HG02759 (cell line): ENCODE measurements at regions not wholly inside any gene's neighbourhood (a gene's known extent, or its start where the extent isn't known, plus 50 kb on each side); places are given as distances from the start of the nearest gene placed in this dataset.
"Not testable (repeated sequence)": the region's sequence is repeated elsewhere in the genome, so short reads cannot be mapped to it uniquely, and the experiment has no call there.

Source experiments
- ATAC-seq: cut with Tn5 transposase; IDR thresholded peaks from one replicate; pipeline ENCODE4 v1.9.1; 2021; ENCODE audit warnings: mild to moderate bottlenecking, moderate library complexity; ENCODE audit not compliant: unreplicated experiment

- no peak for ATAC-seq
Observed at GRCh38 chr2:160790738-160791137, 297.1 kb upstream of the RBMS1 start.

- no peak for ATAC-seq
Observed at GRCh38 chr2:160791884-160792283, 298.3 kb upstream of the RBMS1 start.

- ATAC-seq, result no peak
Observed at GRCh38 chr2:160792837-160793236, 299.2 kb upstream of the RBMS1 start.

GRCh38 chr2:160794926-160795325 lies 301.3 kb upstream of the RBMS1 start:
- no peak for ATAC-seq

- no peak for ATAC-seq
Observed at GRCh38 chr2:160803881-160804280, 310.3 kb upstream of the RBMS1 start.

GRCh38 chr2:160810406-160810805 lies 316.8 kb upstream of the RBMS1 start:
- ATAC-seq, result no peak

GRCh38 chr2:160812830-160813505 lies 319.4 kb upstream of the RBMS1 start:
- ATAC-seq, result no peak

GRCh38 chr2:160813506-160813858 lies 319.9 kb upstream of the RBMS1 start:
- no peak for ATAC-seq

GRCh38 chr2:160816916-160817499 lies 323.4 kb upstream of the RBMS1 start:
- ATAC-seq, result no peak

- ATAC-seq, result no peak
Observed at GRCh38 chr2:160820691-160821090, 327.1 kb upstream of the RBMS1 start.

- ATAC-seq, result no peak
Observed at GRCh38 chr2:160822006-160822405, 328.4 kb upstream of the RBMS1 start.

- ATAC-seq, result no peak
Observed at GRCh38 chr2:160825433-160825832, 331.8 kb upstream of the RBMS1 start.

GRCh38 chr2:160826496-160826895 lies 332.9 kb upstream of the RBMS1 start:
- ATAC-seq, result no peak

GRCh38 chr2:160828076-160828475 lies 332.2 kb upstream of the TANK start:
- ATAC-seq, result no peak

GRCh38 chr2:160832381-160832780 lies 327.8 kb upstream of the TANK start:
- not testable (repeated sequence) for ATAC-seq

GRCh38 chr2:160835166-160835565 lies 325.1 kb upstream of the TANK start:
- ATAC-seq, result no peak

GRCh38 chr2:160836755-160837154 lies 323.5 kb upstream of the TANK start:
- ATAC-seq, result no peak

- ATAC-seq, result no peak
Observed at GRCh38 chr2:160837416-160837815, 322.8 kb upstream of the TANK start.

- ATAC-seq, result no peak
Observed at GRCh38 chr2:160838147-160838546, 322.1 kb upstream of the TANK start.

GRCh38 chr2:160838691-160839090 lies 321.5 kb upstream of the TANK start:
- ATAC-seq, result no peak

GRCh38 chr2:160842286-160842685 lies 317.9 kb upstream of the TANK start:
- no peak for ATAC-seq

GRCh38 chr2:160859096-160859495 lies 301.1 kb upstream of the TANK start:
- no peak for ATAC-seq

- ATAC-seq, result no peak
Observed at GRCh38 chr2:160862226-160862625, 298.0 kb upstream of the TANK start.
